ENCODE measurements at regions not wholly inside any gene's neighbourhood (a gene's known extent, or its start where the extent isn't known, plus 50 kb on each side); places are given as distances from the start of the nearest gene placed in this dataset.
"Not testable (repeated sequence)": the region's sequence is repeated elsewhere in the genome, so short reads cannot be mapped to it uniquely, and the experiment has no call there.

DNA sequence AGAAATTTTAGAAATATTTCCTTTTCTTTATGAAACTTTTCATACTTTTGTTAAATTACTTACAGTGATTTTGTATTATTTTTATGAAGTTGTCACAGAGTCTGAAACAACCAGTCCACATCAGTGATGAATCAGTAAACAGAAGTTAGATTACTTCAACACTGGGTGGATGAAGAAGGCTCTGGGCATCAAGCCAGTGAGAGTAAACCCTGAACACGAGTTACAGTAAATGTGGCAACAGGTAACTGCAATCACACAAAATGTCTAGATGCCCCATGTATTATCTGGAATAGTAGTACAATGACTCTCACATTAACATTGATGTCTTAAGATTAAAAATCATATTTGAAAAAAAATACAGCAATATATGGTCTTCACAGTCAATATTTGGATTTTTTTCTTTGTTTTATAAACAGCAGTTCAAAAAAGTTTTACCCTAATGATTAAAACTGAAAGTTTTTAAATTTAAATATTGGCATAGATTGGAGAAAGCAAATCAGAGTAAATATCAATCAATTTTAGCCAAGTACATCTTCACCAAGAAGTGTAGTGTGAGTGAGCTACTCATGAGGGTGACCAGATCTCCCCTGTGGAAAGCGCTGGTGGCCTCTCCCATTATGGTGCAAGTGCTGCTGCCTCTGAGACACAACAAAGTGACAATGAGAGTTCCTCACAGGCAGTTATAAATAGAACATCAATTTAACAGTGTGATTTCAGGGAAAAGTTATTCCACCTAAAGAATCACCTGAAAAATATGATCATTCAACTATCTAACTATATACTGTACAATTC lies 63.2 kb upstream of the UGT2B7 start:
- H3K79me2 ChIP-seq (ENCODE audit: insufficient read depth, low read length): no peaks in the 10 kb centered on the region
- TF ChIP-seq EZH2 (IDR thresholded peaks at IDR 0.05; ENCODE audit: borderline replicate concordance, low read depth, low read length, severe bottlenecking): no peak
- TF ChIP-seq, protein P1, sequence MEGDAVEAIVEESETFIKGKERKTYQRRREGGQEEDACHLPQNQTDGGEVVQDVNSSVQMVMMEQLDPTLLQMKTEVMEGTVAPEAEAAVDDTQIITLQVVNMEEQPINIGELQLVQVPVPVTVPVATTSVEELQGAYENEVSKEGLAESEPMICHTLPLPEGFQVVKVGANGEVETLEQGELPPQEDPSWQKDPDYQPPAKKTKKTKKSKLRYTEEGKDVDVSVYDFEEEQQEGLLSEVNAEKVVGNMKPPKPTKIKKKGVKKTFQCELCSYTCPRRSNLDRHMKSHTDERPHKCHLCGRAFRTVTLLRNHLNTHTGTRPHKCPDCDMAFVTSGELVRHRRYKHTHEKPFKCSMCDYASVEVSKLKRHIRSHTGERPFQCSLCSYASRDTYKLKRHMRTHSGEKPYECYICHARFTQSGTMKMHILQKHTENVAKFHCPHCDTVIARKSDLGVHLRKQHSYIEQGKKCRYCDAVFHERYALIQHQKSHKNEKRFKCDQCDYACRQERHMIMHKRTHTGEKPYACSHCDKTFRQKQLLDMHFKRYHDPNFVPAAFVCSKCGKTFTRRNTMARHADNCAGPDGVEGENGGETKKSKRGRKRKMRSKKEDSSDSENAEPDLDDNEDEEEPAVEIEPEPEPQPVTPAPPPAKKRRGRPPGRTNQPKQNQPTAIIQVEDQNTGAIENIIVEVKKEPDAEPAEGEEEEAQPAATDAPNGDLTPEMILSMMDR (IDR thresholded peaks at IDR 0.05; ENCODE audit: borderline replicate concordance, extremely low read depth, low read length, poor library complexity, severe bottlenecking): no peak
- no peaks in the 10 kb centered on the region for H3K27me3 ChIP-seq (ENCODE audit: insufficient read depth, low read length, poor library complexity)
- no peaks in the 10 kb centered on the region for H3K9me3 ChIP-seq (ENCODE audit: insufficient read depth, low read length, severe bottlenecking)
- H3K27ac ChIP-seq (ENCODE audit: low read length): no peak overlapping the region
- H3K4me1 ChIP-seq (ENCODE audit: insufficient read depth, low read length): no peaks in the 10 kb centered on the region
- no peak overlapping the region for H2AFZ ChIP-seq (ENCODE audit: low read depth, low read length)
- H3K4me2 ChIP-seq (ENCODE audit: insufficient read depth, low read length): no peak overlapping the region
- H3K4me3 ChIP-seq (ENCODE audit: low read depth in 1 of 2, low read length in 2 of 2): no peak overlapping the region
- DNase-seq: no peak
- no peaks in the 10 kb centered on the region for H4K20me1 ChIP-seq (ENCODE audit: insufficient read depth, low read length)
- H3K36me3 ChIP-seq (ENCODE audit: insufficient read depth, low read length): no peaks in the 10 kb centered on the region
- no peak for ATAC-seq (ENCODE audit: insufficient read depth, low read depth)
- H3K9ac ChIP-seq (ENCODE audit: low read depth, low read length): no peak overlapping the region

DNA sequence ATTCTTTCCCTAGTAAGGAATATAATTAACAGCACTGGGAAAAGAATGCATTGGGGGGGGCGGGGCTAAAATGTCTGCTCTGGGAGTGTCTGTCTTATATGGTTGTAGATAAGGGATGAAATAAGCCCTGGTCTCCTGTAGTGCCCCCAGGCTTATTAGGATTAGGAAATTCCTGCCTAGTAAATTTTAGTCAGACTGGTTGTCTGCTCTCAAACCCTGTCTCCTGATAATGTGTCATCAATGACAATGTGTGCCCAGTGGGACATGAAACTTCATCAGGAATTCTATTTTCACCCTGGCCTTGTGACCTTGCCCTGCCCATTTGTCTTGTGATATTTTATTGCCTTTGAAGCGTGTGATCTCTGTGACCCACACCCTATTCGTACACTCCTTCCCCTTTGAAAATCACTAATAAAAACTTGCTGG lies 61.9 kb upstream of the UGT2B7 start:
- not testable (repeated sequence) for H2AFZ ChIP-seq (ENCODE audit: low read depth, low read length); H3K27ac ChIP-seq (ENCODE audit: low read length); DNase-seq; H3K9ac ChIP-seq (ENCODE audit: low read depth, low read length); H4K20me1 ChIP-seq (ENCODE audit: insufficient read depth, low read length); H3K27me3 ChIP-seq (ENCODE audit: insufficient read depth, low read length, poor library complexity); H3K4me3 ChIP-seq (ENCODE audit: low read depth in 1 of 2, low read length in 2 of 2); H3K36me3 ChIP-seq (ENCODE audit: insufficient read depth, low read length); H3K4me1 ChIP-seq (ENCODE audit: insufficient read depth, low read length); H3K4me2 ChIP-seq (ENCODE audit: insufficient read depth, low read length); H3K9me3 ChIP-seq (ENCODE audit: insufficient read depth, low read length, severe bottlenecking); H3K79me2 ChIP-seq (ENCODE audit: insufficient read depth, low read length); ATAC-seq (ENCODE audit: insufficient read depth, low read depth)

DNA sequence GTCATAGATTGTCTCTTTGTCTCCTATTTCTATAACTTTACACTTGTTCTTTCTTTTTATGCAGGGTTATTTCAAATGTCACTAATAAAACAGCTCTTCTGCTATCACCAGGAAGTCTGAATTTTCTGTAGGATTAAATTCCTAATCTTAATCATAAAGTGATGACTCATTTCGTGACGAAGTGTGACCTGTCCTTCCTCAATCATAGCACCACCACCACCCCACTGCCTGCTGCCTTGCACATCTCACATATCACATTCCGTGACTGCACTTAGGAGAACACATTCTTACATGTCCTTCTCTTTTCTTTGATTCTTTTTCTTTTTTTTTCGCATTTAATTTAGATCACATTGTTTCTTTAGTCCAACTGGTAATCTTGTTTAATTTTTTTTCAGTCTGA lies 57.7 kb upstream of the UGT2B7 start:
- Histone ChIP-seq H3K9ac (ENCODE audit: low read depth, low read length) (no peak overlapping the region), H3K4me2 (ENCODE audit: insufficient read depth, low read length) (no peak overlapping the region), H3K79me2 (ENCODE audit: insufficient read depth, low read length) (no peaks in the 10 kb centered on the region), H3K4me1 (ENCODE audit: insufficient read depth, low read length) (no peaks in the 10 kb centered on the region), H3K27ac (ENCODE audit: low read length) (no peak overlapping the region), H3K9me3 (ENCODE audit: insufficient read depth, low read length, severe bottlenecking) (no peaks in the 10 kb centered on the region), H3K36me3 (ENCODE audit: insufficient read depth, low read length) (no peaks in the 10 kb centered on the region), H2AFZ (ENCODE audit: low read depth, low read length) (no peak overlapping the region), H4K20me1 (ENCODE audit: insufficient read depth, low read length) (no peaks in the 10 kb centered on the region), H3K27me3 (ENCODE audit: insufficient read depth, low read length, poor library complexity) (no peaks in the 10 kb centered on the region), H3K4me3 (ENCODE audit: low read depth in 1 of 2, low read length in 2 of 2) (no peak overlapping the region)
- ATAC-seq (ENCODE audit: insufficient read depth, low read depth): no peak
- no peak for DNase-seq
- no peak for TF ChIP-seq EZH2 (IDR thresholded peaks at IDR 0.05; ENCODE audit: borderline replicate concordance, low read depth, low read length, severe bottlenecking)

DNA sequence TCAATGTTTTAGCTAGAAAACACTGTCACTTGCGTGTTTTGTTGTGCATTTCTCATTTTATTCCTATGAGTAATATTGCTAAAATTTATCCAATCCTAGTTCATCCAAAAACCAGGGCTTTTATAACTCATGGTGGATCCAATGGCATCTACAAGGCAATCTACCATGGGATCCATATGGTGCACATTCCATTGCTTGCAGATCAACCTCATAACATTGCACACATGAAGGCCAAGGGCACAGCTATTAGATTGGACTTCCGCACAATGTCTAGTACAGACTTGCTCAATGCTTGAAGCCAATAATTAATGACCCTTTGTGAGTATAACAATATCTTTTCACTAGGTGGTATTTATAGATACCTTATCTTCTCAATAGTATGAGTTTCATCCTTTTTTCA lies 57.2 kb upstream of the UGT2B7 start:
- no peaks in the 10 kb centered on the region for H4K20me1 ChIP-seq (ENCODE audit: insufficient read depth, low read length)
- H3K9ac ChIP-seq (ENCODE audit: low read depth, low read length): no peak overlapping the region
- H3K4me2 ChIP-seq (ENCODE audit: insufficient read depth, low read length): no peak overlapping the region
- H3K9me3 ChIP-seq (ENCODE audit: insufficient read depth, low read length, severe bottlenecking): no peaks in the 10 kb centered on the region
- DNase-seq (no peak), ATAC-seq (ENCODE audit: insufficient read depth, low read depth) (no peak)
- no peak overlapping the region for H2AFZ ChIP-seq (ENCODE audit: low read depth, low read length)
- H3K4me3 ChIP-seq (ENCODE audit: low read depth in 1 of 2, low read length in 2 of 2): no peak overlapping the region
- H3K36me3 ChIP-seq (ENCODE audit: insufficient read depth, low read length): no peaks in the 10 kb centered on the region
- TF ChIP-seq EZH2 (IDR thresholded peaks at IDR 0.05; ENCODE audit: borderline replicate concordance, low read depth, low read length, severe bottlenecking): no peak
- TF ChIP-seq, protein P1 (IDR thresholded peaks at IDR 0.05; ENCODE audit: borderline replicate concordance, extremely low read depth, low read length, poor library complexity, severe bottlenecking): no peak
- no peaks in the 10 kb centered on the region for H3K79me2 ChIP-seq (ENCODE audit: insufficient read depth, low read length)
- no peaks in the 10 kb centered on the region for H3K27me3 ChIP-seq (ENCODE audit: insufficient read depth, low read length, poor library complexity)
- H3K27ac ChIP-seq (ENCODE audit: low read length): no peak overlapping the region
- no peaks in the 10 kb centered on the region for H3K4me1 ChIP-seq (ENCODE audit: insufficient read depth, low read length)
